B cell (primary cell): ENCODE measurements at regions not wholly inside any gene's neighbourhood (a gene's known extent, or its start where the extent isn't known, plus 50 kb on each side); places are given as distances from the start of the nearest gene placed in this dataset.

Experiments
- EZH2 ChIP-seq: IDR thresholded peaks from 2 replicates; pipeline ENCODE4 v1.6.1; 2012; ENCODE audit warnings: borderline replicate concordance, low read depth, mild to moderate bottlenecking, moderate library complexity, low read length; ENCODE audit not compliant: insufficient read depth, poor library complexity, severe bottlenecking
- TF ChIP-seq, protein P1 (sequence below): fragments of 200-600 bp; IDR thresholded peaks from one replicate; pipeline ENCODE4 v1.8.0; 2022; ENCODE audit warnings: antibody characterized with exemption, mild to moderate bottlenecking

DNA sequence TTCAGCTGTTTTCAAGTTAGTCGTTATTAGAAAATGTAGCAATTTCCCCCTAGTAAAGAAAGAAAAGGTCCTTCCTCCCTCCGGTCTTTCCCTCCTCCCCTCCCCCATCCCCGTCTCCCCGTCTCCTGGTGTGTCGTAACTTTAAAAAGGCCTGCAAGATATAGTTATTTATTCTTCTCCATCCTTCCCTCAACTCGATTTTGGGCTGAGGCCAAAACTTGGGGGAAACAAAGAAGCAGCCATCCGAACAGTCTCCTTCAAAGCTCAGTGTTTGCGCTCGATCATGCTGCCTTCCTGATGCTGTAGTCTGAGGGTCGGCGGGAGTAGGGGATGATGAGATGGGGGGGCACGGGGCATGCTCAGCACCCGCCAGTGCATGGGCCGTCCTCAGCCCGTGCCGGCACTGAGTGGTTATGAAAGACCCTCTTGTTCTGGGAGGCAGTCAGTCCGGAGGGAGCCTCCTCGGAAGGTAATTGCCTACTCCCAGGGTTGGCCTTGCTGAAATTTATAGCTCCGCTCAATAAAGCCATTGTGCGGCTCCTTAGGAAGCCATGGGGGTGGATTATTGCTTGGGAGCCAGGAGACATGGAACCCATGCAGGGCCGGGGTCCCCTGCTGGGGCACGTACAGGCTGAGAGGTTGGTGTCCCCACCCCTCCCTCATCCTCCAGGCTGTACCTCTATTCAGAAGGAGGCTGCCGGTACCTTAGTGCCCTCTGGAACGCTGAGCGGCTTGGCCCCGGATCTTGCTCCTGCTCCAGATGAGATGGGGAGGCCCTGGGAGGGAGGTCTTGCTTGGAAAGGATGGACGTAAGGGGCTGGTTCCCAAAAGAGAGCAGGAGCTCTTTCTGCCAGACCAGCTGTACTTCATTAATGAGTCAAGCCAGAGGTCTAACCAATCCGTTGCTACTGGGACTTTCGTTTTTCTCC lies 212.7 kb upstream of the CADM1 start:
- TF ChIP-seq, protein P1, sequence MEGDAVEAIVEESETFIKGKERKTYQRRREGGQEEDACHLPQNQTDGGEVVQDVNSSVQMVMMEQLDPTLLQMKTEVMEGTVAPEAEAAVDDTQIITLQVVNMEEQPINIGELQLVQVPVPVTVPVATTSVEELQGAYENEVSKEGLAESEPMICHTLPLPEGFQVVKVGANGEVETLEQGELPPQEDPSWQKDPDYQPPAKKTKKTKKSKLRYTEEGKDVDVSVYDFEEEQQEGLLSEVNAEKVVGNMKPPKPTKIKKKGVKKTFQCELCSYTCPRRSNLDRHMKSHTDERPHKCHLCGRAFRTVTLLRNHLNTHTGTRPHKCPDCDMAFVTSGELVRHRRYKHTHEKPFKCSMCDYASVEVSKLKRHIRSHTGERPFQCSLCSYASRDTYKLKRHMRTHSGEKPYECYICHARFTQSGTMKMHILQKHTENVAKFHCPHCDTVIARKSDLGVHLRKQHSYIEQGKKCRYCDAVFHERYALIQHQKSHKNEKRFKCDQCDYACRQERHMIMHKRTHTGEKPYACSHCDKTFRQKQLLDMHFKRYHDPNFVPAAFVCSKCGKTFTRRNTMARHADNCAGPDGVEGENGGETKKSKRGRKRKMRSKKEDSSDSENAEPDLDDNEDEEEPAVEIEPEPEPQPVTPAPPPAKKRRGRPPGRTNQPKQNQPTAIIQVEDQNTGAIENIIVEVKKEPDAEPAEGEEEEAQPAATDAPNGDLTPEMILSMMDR = no peak
- TF ChIP-seq EZH2 = no peak
